Left hindlimb (tissue), 1 donor: ENCODE measurements at regions not wholly inside any gene's neighbourhood (a gene's known extent, or its start where the extent isn't known, plus 50 kb on each side); places are given as distances from the start of the nearest gene placed in this dataset.

Experiments used
- DNase-seq: peaks from one replicate; pipeline ENCODE4 v3.0.0-alpha.2; 2018

DNA sequence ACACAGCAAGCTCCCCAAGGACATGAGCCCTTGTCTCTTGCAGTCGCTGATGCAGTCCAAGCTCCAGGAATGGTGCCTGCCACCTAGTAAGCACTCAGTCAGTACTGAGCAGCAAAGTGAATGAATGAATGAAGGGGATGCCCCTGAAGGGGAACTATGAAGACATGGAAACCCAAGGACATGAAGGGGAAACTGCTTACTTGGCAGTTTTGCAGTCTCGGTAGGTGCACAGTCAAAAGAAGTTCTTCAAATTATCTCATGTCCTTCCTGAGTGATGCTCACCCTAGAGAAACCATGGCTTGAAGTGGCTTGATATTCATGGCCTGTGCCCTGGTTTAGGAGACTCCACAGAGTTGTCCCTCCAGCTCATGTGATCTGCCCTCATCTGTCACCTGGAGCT lies 102.1 kb upstream of the DLX2 start:
- no peak for DNase-seq

DNA sequence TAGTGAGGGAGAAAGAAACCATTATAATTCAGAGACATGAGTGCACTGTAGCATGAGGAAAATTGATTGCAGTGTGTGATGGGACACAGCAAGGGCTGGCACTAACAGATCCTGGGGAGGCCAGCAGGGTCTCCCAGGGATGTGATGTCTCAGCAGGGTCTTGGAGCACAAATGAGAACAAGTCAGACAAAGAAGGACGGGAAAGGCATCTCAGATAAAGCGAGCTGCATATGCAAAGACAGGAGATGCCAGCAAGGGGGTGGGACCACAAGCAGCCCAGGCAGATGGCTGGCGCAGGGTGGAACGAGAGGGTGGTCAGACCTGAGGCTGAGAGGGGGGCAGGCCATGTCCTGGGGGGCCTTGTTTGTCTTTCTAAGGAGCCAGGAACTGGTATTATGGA lies 102.6 kb upstream of the DLX2 start:
- no peak for DNase-seq

DNA sequence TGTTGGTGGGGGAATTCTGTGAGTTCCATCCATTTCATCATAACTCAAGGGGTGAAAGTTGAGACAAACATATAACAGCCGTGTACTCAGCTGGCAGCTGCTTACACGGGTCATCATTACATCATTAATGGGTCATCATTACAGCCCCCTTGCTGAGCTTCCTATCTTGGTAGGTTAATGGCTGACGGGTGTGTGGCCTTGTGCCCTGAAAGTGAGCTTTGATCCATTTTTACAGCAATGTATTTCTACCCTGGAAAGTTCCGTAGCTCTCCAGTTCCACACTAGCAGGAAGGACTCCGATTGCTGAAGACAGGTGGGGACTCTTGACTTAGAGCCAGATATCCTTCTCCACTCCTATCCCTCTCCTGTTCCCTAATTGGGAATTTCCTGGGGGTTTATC lies 105.2 kb upstream of the DLX2 start:
- DNase-seq: no peak

GRCh38 chr2:172208791-172209325 lies 106.2 kb upstream of the DLX2 start:
- no peak for DNase-seq

DNA sequence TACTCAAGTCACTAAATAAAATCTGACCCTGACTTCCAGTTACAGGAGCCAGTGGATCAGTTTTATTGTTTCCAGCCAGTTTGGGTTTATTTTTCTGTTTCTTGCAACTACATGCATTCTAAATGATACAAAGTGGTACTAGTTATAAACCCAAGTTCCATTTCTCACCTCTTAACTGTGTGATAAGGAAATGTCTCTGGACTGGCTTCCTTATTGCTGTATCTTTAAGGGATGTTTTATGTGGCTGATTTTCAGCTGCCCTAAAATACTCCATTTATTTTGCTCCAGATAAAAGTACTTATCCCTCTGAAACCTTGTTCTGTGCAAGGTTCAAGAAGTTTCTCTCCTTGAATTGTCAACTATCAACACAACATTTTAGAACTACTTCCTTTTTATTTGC lies 107.9 kb upstream of the DLX2 start:
- DNase-seq: no peak

DNA sequence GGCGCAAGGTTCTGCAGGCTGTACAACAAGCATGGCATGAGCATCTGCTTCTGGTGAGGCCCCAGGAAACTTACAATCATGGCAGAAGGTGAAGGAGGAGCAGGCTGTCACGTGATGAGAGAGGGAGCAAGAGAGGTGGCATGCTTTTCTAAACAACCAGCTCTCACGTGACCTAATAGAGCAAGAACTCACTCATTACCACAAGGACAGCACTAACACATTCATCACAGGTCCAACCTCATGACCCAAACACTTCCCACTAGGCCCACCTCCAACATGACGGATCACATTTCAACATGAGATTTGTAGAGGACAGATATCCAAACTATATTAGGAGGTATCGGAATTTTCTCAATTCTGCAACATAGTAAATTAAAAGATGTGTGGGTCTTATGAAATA lies 108.8 kb upstream of the DLX2 start:
- no peak for DNase-seq

- no peak for DNase-seq
These were observed 110.6 kb upstream of the DLX2 start for GRCh38 chr2:172213116-172213860.

DNA sequence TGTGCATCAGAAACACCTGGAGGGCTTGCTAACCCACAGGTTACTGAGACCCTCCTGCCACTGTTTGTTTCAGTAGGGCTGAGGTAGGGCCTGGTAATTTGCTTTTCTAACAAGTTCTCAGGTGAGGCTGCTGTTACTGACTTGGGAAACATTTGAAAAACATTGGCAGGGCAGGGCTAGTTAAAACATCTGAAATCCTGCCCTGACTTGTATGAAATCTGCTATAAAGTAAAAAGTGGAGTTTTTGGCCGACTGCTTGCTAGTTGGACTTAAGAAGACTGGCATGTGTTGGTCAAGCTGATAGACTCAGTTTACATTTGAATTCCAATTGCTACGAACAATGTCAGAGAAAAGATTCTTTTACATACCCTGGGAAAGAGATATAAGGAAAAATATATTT lies 111.6 kb upstream of the DLX2 start:
- no peak for DNase-seq

DNA sequence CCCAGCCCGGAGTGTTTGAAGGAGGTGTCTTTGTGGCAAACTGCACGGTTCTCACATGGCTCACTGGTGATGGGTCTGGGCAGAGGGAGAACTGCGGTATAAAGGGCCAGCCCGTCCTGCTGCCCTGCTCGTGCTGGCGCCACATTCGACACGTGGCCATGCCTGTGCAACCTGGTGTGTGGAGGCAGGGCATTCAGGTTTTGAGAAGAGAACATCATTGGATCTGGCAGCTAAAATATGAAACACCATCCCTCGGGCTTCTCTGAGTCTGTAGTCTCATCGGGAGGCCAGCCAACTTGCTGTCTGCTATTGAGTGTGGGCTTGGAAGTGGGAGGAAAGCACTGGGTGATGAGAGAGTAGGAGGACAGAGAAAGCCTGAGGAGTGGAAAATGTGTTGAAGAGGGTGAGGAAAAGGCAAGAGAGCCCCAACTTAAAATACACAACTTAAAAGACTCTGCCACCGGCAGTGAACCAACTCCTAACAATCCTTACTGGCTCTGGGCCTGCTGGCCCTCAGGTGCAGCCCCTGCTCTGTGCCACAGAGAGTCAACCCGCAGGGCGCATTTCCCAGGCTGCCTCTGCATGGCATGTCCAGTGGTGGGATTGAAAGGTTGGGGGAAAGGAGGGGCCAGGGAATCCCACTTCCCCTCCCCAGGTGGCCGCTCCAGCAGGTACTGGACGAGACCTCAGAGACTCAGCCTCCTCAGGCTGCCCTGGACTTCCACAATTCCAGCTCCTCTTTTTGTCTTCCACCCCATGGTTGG lies 112.7 kb upstream of the DLX2 start:
- DNase-seq: no peak

- no peak for DNase-seq
These were observed 113.2 kb upstream of the DLX2 start for GRCh38 chr2:172215936-172216335.

GRCh38 chr2:172216477-172216876 lies 113.8 kb upstream of the DLX2 start:
- DNase-seq: no peak

- DNase-seq: no peak
These were observed 116.5 kb upstream of the DLX2 start for GRCh38 chr2:172219201-172219600.

- no peak for DNase-seq
These were observed 117.4 kb upstream of the DLX2 start for GRCh38 chr2:172220121-172220520.

- no peak for DNase-seq
These were observed 120.9 kb upstream of the DLX2 start for GRCh38 chr2:172223601-172224054.

- DNase-seq: no peak
These were observed 123.1 kb upstream of the DLX2 start for GRCh38 chr2:172225786-172226185.

DNA sequence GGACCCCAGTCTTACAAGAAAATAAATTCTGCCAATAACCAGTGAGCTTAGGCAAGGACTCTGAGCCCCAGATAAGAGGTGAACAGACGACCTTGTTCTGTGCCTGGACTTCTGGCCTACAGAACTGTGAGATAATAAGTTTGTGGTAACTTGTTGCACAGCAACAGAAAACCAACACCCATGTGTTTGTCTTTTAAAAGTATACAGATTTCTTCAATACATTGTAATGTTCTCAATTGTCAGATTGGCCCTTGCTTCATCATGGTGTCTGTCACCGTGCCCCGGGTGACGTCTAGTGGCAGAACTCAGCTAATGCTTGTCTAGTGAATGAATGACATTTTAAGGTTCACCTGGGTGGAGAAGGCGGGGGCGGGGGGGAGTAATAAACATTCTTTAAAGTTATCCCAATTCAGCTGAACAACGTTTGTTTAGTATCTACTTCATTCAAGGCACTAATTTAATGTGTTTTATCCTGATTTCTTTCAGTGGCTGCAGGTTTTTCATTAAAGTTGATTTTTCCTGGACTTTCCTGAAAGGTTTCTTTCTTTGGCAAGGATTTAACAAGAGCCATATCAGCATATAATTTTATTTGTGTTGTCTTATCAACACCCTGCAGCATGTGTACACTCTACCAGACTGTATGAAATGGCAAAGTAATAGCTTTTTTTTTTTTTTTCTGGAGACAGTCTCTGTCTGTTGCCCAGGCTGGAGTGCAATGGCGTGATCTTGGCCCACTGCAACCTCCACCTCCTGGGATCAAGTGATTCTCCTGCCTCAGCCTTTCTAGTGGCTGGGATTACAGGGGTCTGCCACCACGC lies 123.8 kb upstream of the DLX2 start:
- DNase-seq: no peak

- no peak for DNase-seq
These were observed 125.0 kb upstream of the DLX2 start for GRCh38 chr2:172227719-172228118.

GRCh38 chr2:172228177-172228808 lies 125.6 kb upstream of the DLX2 start:
- DNase-seq: no peak

DNA sequence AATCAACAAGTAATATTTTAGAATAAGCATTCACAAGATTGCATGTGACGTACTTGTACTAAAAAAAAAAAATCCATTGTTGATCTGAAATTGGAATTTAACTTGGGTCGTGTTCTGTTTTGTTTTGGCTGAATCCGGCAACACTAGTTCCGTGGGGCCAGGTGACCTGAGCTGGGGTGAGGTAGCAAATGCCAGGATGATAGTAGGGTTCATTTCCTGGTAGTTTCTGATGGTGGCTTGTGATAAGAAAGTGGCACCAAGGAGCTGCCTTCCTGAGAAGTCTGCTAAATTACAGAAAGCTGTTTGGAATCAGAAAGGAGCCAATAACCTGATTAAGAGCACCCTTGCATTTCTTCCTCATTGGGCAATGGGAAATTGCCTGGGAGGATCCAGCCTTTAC lies 126.4 kb upstream of the DLX2 start:
- no peak for DNase-seq

DNA sequence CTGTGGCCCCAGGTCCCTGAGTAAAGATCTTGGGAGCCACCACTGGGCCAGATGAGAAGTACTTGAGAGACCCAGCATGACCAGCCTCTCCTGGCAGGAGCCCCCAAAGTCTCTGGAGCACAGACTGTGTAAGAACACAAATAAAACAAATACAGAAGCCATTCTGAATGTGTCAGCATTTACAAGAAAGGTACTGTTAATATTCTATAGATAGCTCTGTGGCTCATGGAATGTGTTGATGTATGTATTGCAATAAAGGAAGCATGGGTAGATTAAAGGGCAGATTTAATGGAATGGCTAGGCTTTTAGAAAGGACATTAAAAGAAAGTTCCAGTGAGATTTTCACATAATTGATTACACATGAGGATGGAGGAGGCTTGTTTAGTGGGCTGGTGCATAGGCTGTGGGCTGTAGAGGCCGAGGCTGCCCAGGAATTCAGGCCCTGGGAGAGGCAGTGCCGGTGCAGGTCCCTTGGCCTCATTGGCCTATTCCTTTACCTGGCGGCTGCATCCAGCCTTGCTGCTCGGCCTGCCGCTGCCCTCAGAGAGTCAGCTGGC lies 127.7 kb upstream of the DLX2 start:
- DNase-seq: no peak

DNA sequence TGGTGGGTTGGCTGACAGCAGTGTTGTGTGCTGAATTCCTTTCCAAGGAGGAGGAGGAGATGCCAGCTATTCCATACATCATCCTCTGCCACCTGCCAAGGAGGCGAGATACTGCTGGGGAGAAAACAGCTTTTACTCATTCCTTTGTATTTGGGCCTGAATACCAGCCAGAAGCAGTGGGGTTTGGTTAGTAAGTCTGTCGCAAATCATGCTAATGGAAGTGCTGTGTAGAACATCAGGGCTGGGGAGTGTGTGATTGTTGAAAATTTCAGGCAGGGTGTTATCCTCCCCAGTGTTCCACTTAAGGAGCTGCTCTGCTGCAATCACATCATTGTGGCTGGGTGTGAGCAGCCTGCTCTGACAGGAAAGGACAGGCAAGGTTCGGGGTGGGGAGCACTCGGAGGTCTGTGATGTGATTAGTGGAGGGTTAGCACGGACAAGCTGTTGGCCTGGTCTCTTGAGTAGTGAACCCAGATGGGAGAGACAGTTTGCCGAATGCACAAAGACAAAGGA lies 128.2 kb upstream of the DLX2 start:
- DNase-seq: peak; percentile 43

DNA sequence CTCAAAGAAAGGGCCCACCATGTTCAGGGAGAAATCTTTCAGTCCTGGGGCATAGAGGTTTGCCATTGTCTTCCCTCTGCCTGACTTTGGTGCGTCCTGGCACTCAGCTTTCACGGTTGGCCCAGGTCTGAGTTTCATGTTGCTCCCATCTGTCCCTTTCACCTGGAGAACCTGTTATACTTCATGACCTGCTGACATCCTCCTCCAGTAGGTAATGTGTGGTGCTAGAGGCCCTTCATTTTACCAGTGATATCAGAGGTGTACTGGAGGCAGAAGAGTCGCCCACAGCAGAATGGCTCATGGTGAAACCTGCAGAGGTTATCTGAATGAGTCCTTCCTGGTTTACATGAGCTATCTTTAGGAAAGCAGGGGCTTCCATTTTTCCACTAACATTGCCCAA lies 128.8 kb upstream of the DLX2 start:
- DNase-seq: no peak
